ENCODE measurements at regions not wholly inside any gene's neighbourhood (a gene's known extent, or its start where the extent isn't known, plus 50 kb on each side); places are given as distances from the start of the nearest gene placed in this dataset.

GRCh38 chr10:131499566-131499965, 188.0 kb upstream of the TCERG1L start:
- TF ChIP-seq GATA3 (IDR thresholded peaks at IDR 0.05; ENCODE audit: low read depth, low read length) (no peak), GATA2 (IDR thresholded peaks at IDR 0.05; ENCODE audit: low read depth, low read length) (no peak)

GRCh38 chr10:131500181-131500580, 188.7 kb upstream of the TCERG1L start:
- TF ChIP-seq GATA3 (IDR thresholded peaks at IDR 0.05; ENCODE audit: low read depth, low read length) (no peak), GATA2 (IDR thresholded peaks at IDR 0.05; ENCODE audit: low read depth, low read length) (no peak)

- TF ChIP-seq GATA3 (IDR thresholded peaks at IDR 0.05; ENCODE audit: low read depth, low read length) = no peak
- TF ChIP-seq GATA2 (IDR thresholded peaks at IDR 0.05; ENCODE audit: low read depth, low read length) = no peak
Observed at GRCh38 chr10:131500892-131501291, 189.4 kb upstream of the TCERG1L start.

- TF ChIP-seq GATA3 (IDR thresholded peaks at IDR 0.05; ENCODE audit: low read depth, low read length) (no peak), GATA2 (IDR thresholded peaks at IDR 0.05; ENCODE audit: low read depth, low read length) (no peak)
Observed at GRCh38 chr10:131503992-131504391, 192.5 kb upstream of the TCERG1L start.

GRCh38 chr10:131511391-131511790, 199.9 kb upstream of the TCERG1L start:
- TF ChIP-seq GATA2 (IDR thresholded peaks at IDR 0.05; ENCODE audit: low read depth, low read length) (no peak), GATA3 (IDR thresholded peaks at IDR 0.05; ENCODE audit: low read depth, low read length) (no peak)

GRCh38 chr10:131512852-131513251, 201.3 kb upstream of the TCERG1L start:
- TF ChIP-seq GATA2 (IDR thresholded peaks at IDR 0.05; ENCODE audit: low read depth, low read length) = peak; percentile 50
- TF ChIP-seq GATA3 (IDR thresholded peaks at IDR 0.05; ENCODE audit: low read depth, low read length) = no peak

- TF ChIP-seq GATA2 (IDR thresholded peaks at IDR 0.05; ENCODE audit: low read depth, low read length) = no peak
- no peak for TF ChIP-seq GATA3 (IDR thresholded peaks at IDR 0.05; ENCODE audit: low read depth, low read length)
Observed at GRCh38 chr10:131513445-131513844, 201.9 kb upstream of the TCERG1L start.

- TF ChIP-seq GATA2 (IDR thresholded peaks at IDR 0.05; ENCODE audit: low read depth, low read length) (no peak), GATA3 (IDR thresholded peaks at IDR 0.05; ENCODE audit: low read depth, low read length) (no peak)
Observed at GRCh38 chr10:131513901-131514300, 202.4 kb upstream of the TCERG1L start.

- TF ChIP-seq GATA3 (IDR thresholded peaks at IDR 0.05; ENCODE audit: low read depth, low read length) (no peak), GATA2 (IDR thresholded peaks at IDR 0.05; ENCODE audit: low read depth, low read length) (no peak)
Observed at GRCh38 chr10:131514454-131514853, 202.9 kb upstream of the TCERG1L start.

GRCh38 chr10:131516285-131516684, 204.8 kb upstream of the TCERG1L start:
- TF ChIP-seq GATA2 (IDR thresholded peaks at IDR 0.05; ENCODE audit: low read depth, low read length) (no peak), GATA3 (IDR thresholded peaks at IDR 0.05; ENCODE audit: low read depth, low read length) (no peak)

GRCh38 chr10:131517781-131518180, 206.3 kb upstream of the TCERG1L start:
- TF ChIP-seq GATA3 (IDR thresholded peaks at IDR 0.05; ENCODE audit: low read depth, low read length) (no peak), GATA2 (IDR thresholded peaks at IDR 0.05; ENCODE audit: low read depth, low read length) (no peak)

GRCh38 chr10:131519723-131520605, 208.4 kb upstream of the TCERG1L start:
- TF ChIP-seq GATA2 (IDR thresholded peaks at IDR 0.05; ENCODE audit: low read depth, low read length) (no peak), GATA3 (IDR thresholded peaks at IDR 0.05; ENCODE audit: low read depth, low read length) (no peak)

- no peak for TF ChIP-seq GATA3 (IDR thresholded peaks at IDR 0.05; ENCODE audit: low read depth, low read length)
- no peak for TF ChIP-seq GATA2 (IDR thresholded peaks at IDR 0.05; ENCODE audit: low read depth, low read length)
Observed at GRCh38 chr10:131531265-131532190, 220.0 kb upstream of the TCERG1L start.

GRCh38 chr10:131532291-131532690, 220.8 kb upstream of the TCERG1L start:
- TF ChIP-seq GATA3 (IDR thresholded peaks at IDR 0.05; ENCODE audit: low read depth, low read length) (no peak), GATA2 (IDR thresholded peaks at IDR 0.05; ENCODE audit: low read depth, low read length) (no peak)

Measured in SH-SY5Y (cell line).